H1 (cell line): ENCODE measurements at regions not wholly inside any gene's neighbourhood (a gene's known extent, or its start where the extent isn't known, plus 50 kb on each side); places are given as distances from the start of the nearest gene placed in this dataset.

Experiments
- CTCF ChIA-PET: fragments of 300-600 bp; sonication (Branson Sonifier 250); formaldehyde crosslinking; loops from one replicate; lab custom pipeline; 2021; ENCODE audit not compliant: partially characterized antibody; lab: Charles Lee
- POLR2A ChIA-PET: fragments of 300-600 bp; sonication (Branson Sonifier 250); formaldehyde crosslinking; loops from one replicate; lab custom pipeline; 2021; ENCODE audit warnings: inconsistent platforms; ENCODE audit not compliant: partially characterized antibody; lab: Charles Lee
- DNase-seq, 2 experiments: peaks; one replicate each; pipeline versions ENCODE4 v3.0.0 to v3.0.0-alpha.2; 2010 to 2022; ENCODE audit warnings: low spot score in 2 of 2, low read depth in 1 of 2, mixed read lengths in 1 of 2
- FAIRE-seq: peaks from 2 replicates; lab custom pipeline; 2011; peaks lifted over from hg19 to GRCh38; lab: Jason Lieb, UNC
- H2AFZ ChIP-seq: 2 replicates; pipeline ENCODE4 v1.8.1; 2012; ENCODE audit warnings: low read length, inconsistent platforms
- H2AK5ac ChIP-seq: 2 replicates; pipeline ENCODE4 v1.6.1; 2013; ENCODE audit warnings: low read depth, low read length
- H2BK120ac ChIP-seq: replicated peaks from 2 replicates; pipeline ENCODE3; 2013; ENCODE audit warnings: low read depth, low read length, inconsistent platforms
- H2BK12ac ChIP-seq: 2 replicates; pipeline ENCODE4 v1.6.1; 2013; ENCODE audit warnings: low read depth, low read length
- H2BK15ac ChIP-seq: 2 replicates; pipeline ENCODE4 v1.6.1; 2013; ENCODE audit warnings: low read length
- H2BK20ac ChIP-seq: 2 replicates; pipeline ENCODE4 v1.6.1; 2013; ENCODE audit warnings: low read length
- H2BK5ac ChIP-seq: 2 replicates; pipeline ENCODE4 v1.6.1; 2013; ENCODE audit warnings: low read depth, low read length
- H3K14ac ChIP-seq: 2 replicates; pipeline ENCODE4 v1.6.1; 2013; ENCODE audit warnings: inconsistent platforms; ENCODE audit not compliant: insufficient read length
- H3K18ac ChIP-seq: 2 replicates; pipeline ENCODE4 v1.6.1; 2013; ENCODE audit warnings: low read length; ENCODE audit errors: extremely low read depth
- H3K23ac ChIP-seq: 2 replicates; pipeline ENCODE4 v1.6.1; 2013; ENCODE audit warnings: inconsistent platforms; ENCODE audit not compliant: insufficient read length
- H3K23me2 ChIP-seq: 2 replicates; pipeline ENCODE4 v1.6.1; 2013; ENCODE audit warnings: low read depth, low read length
- H3K27ac ChIP-seq: 2 replicates; pipeline ENCODE4 v1.6.1; 2011; ENCODE audit warnings: low read depth, low read length, inconsistent platforms
- H3K27me3 ChIP-seq, 4 experiments: replicated peaks in 1 of 4; 1 replicate in 1 of 4; 2 replicates in 3 of 4; pipeline versions ENCODE4 v1.6.1 to v1.8.1; 2011 to 2013; ENCODE audit warnings: low read length in 3 of 4, mild to moderate bottlenecking in 3 of 4, inconsistent platforms in 2 of 4, mixed read lengths in 2 of 4, moderate library complexity in 1 of 4; ENCODE audit not compliant: control insufficient read depth in 3 of 4, insufficient read depth in 3 of 4; ENCODE audit errors: extremely low read depth in 1 of 4
- H3K36me3 ChIP-seq, 4 experiments: 2 replicates each; pipeline versions ENCODE4 v1.6.1 to v1.8.1; 2011 to 2013; ENCODE audit warnings: mild to moderate bottlenecking in 4 of 4, low read length in 3 of 4, moderate library complexity in 2 of 4, control low read depth in 1 of 4, inconsistent platforms in 1 of 4; ENCODE audit not compliant: insufficient read depth in 4 of 4, control insufficient read depth in 2 of 4
- H3K4ac ChIP-seq: replicated peaks from 2 replicates; pipeline ENCODE3; 2013; ENCODE audit warnings: low read length, low read depth, mixed read lengths, inconsistent platforms; ENCODE audit not compliant: insufficient read length
- H3K4me1 ChIP-seq, 4 experiments: replicated peaks in 1 of 4; 1 replicate in 1 of 4; 2 replicates in 3 of 4; pipeline versions ENCODE4 v1.6.1 to v1.8.1; 2011 to 2013; ENCODE audit warnings: low read length in 3 of 4, inconsistent platforms in 2 of 4, mixed read lengths in 1 of 4; ENCODE audit not compliant: insufficient read depth in 4 of 4, control insufficient read depth in 3 of 4
- H3K4me2 ChIP-seq, 2 experiments: 2 replicates each; pipeline versions ENCODE4 v1.6.1 to v1.8.1; 2011 to 2013; ENCODE audit warnings: low read depth in 2 of 2, low read length in 2 of 2, control low read depth in 1 of 2, inconsistent platforms in 1 of 2, mild to moderate bottlenecking in 1 of 2; ENCODE audit not compliant: insufficient read depth in 1 of 2
- H3K4me3 ChIP-seq, 4 experiments: fragments of 200-600, 300-600 bp in 1 of 4; sonication (generic), shearing (Covaris generic), sonication (Bioruptor Twin) in 1 of 4; 2 replicates each; pipeline versions ENCODE4 v1.5.1 to v1.8.1; 2011 to 2016; ENCODE audit warnings: low read length in 4 of 4, low read depth in 3 of 4, control low read depth in 2 of 4, inconsistent platforms in 2 of 4, mild to moderate bottlenecking in 2 of 4, mixed read lengths in 1 of 4, moderate library complexity in 1 of 4; ENCODE audit not compliant: insufficient read depth in 2 of 4; ENCODE audit errors: extremely low read depth in 1 of 4
- H3K56ac ChIP-seq: replicated peaks from 2 replicates; pipeline ENCODE3; 2013; ENCODE audit warnings: low read depth, mild to moderate bottlenecking, mixed read lengths, low read length, inconsistent platforms; ENCODE audit not compliant: insufficient read length
- H3K79me1 ChIP-seq: 2 replicates; pipeline ENCODE4 v1.6.1; 2013; ENCODE audit warnings: low read depth, low read length, control low read depth
- H3K79me2 ChIP-seq, 2 experiments: 2 replicates each; pipeline versions ENCODE4 v1.6.1 to v1.8.1; 2012 to 2013; ENCODE audit warnings: low read length in 2 of 2, mild to moderate bottlenecking in 2 of 2, inconsistent platforms in 1 of 2; ENCODE audit not compliant: insufficient read depth in 2 of 2, control insufficient read depth in 1 of 2
- H3K9ac ChIP-seq, 4 experiments: replicated peaks in 1 of 4; 1 replicate in 1 of 4; 2 replicates in 3 of 4; pipeline versions ENCODE4 v1.6.1 to v1.8.1; 2011 to 2013; ENCODE audit warnings: low read depth in 3 of 4, low read length in 3 of 4, control low read depth in 2 of 4, mild to moderate bottlenecking in 2 of 4, moderate library complexity in 2 of 4, inconsistent platforms in 1 of 4; ENCODE audit errors: extremely low read depth in 1 of 4
- H3K9me3 ChIP-seq, 2 experiments: 2 replicates each; pipeline versions ENCODE4 v1.6.1 to v1.8.1; 2012 to 2013; ENCODE audit warnings: mild to moderate bottlenecking in 2 of 2, moderate library complexity in 2 of 2, control low read depth in 1 of 2, inconsistent platforms in 1 of 2, low read depth in 1 of 2, low read length in 1 of 2, mixed read lengths in 1 of 2; ENCODE audit not compliant: insufficient read depth in 2 of 2
- H4K20me1 ChIP-seq, 2 experiments: replicated peaks in 1 of 2; 2 replicates each; pipeline versions ENCODE3 to v1.8.1; 2011 to 2013; ENCODE audit warnings: inconsistent platforms in 2 of 2, low read length in 2 of 2, mild to moderate bottlenecking in 1 of 2; ENCODE audit not compliant: insufficient read depth in 2 of 2, control insufficient read depth in 1 of 2
- H4K5ac ChIP-seq: 2 replicates; pipeline ENCODE4 v1.6.1; 2013; ENCODE audit warnings: low read length, low read depth, mixed read lengths, inconsistent platforms; ENCODE audit not compliant: insufficient read length
- H4K8ac ChIP-seq: 2 replicates; pipeline ENCODE4 v1.8.0; 2013; ENCODE audit warnings: mild to moderate bottlenecking, moderate library complexity, low read length, inconsistent platforms; ENCODE audit not compliant: insufficient read depth; ENCODE audit errors: extremely low read depth
- H4K91ac ChIP-seq: replicated peaks from 2 replicates; pipeline ENCODE3; 2013; ENCODE audit warnings: low read length, mixed read lengths, inconsistent platforms; ENCODE audit not compliant: insufficient read length
- EZH2 ChIP-seq: fragments of 200-600 bp; sonication (generic); IDR thresholded peaks from 2 replicates; pipeline ENCODE4 v1.7.1; 2012; ENCODE audit warnings: low read depth, mild to moderate bottlenecking, moderate library complexity, low read length, inconsistent platforms; ENCODE audit not compliant: severe bottlenecking
- NRF1 ChIP-seq: IDR thresholded peaks from 2 replicates; pipeline ENCODE4 v1.6.1; 2011; ENCODE audit warnings: mild to moderate bottlenecking, low read depth, low read length, improper control_type of control experiment
- RBBP5 ChIP-seq: IDR thresholded peaks from 2 replicates; pipeline ENCODE4 v1.7.1; 2012; ENCODE audit warnings: low read depth, mild to moderate bottlenecking, inconsistent platforms, low read length, moderate library complexity, borderline replicate concordance
- SAP30 ChIP-seq: fragments of 300-600 bp; sonication (generic); IDR thresholded peaks from 2 replicates; pipeline ENCODE4 v1.7.1; 2012; ENCODE audit warnings: low read length, moderate library complexity, mild to moderate bottlenecking, inconsistent platforms; ENCODE audit not compliant: insufficient read depth, insufficient replicate concordance
- SIN3A ChIP-seq, 2 experiments: IDR thresholded peaks in 1 of 2; conservative IDR thresholded peaks in 1 of 2; 2 replicates each; pipeline ENCODE4 v1.6.1; 2011 to 2012; ENCODE audit warnings: low read length in 2 of 2, improper control_type of control experiment in 1 of 2, low read depth in 1 of 2, mild to moderate bottlenecking in 1 of 2
- SP4 ChIP-seq: IDR thresholded peaks from 2 replicates; pipeline ENCODE4 v1.6.1; 2012; ENCODE audit warnings: low read length, inconsistent platforms
- SRF ChIP-seq: IDR thresholded peaks from 2 replicates; pipeline ENCODE4 v1.6.1; 2011; ENCODE audit warnings: mild to moderate bottlenecking, low read depth, low read length, moderate library complexity
- SUZ12 ChIP-seq: fragments of 200-600 bp; sonication (generic); IDR thresholded peaks from 2 replicates; pipeline ENCODE4 v1.6.1; 2012; ENCODE audit warnings: mild to moderate bottlenecking, inconsistent platforms, low read length, moderate library complexity, mixed read lengths
- WGBS, 2 experiments: shearing (Covaris generic) in 1 of 2; methylation state at CpG; one replicate each; pipeline versions ENCODE4 v1.1.6 to v1.1.7; 2013 to 2015; ENCODE audit warnings: low lambda C conversion rate in 2 of 2, mixed read lengths in 2 of 2, inconsistent platforms in 1 of 2, low coverage in 1 of 2, missing lambda C conversion rate in 1 of 2; ENCODE audit not compliant: insufficient replicate concordance in 2 of 2, insufficient coverage in 1 of 2, insufficient read length in 1 of 2; ENCODE audit errors: extremely low coverage in 1 of 2, missing lambda C conversion rate in 1 of 2; 5-methylcytosine and 5-hydroxymethylcytosine counted together
- TF ChIP-seq, protein P1 (sequence below): IDR thresholded peaks from 2 replicates; pipeline ENCODE4 v1.6.1; 2011; ENCODE audit warnings: low read depth, mild to moderate bottlenecking, low read length; ENCODE audit not compliant: insufficient read depth

DNA sequence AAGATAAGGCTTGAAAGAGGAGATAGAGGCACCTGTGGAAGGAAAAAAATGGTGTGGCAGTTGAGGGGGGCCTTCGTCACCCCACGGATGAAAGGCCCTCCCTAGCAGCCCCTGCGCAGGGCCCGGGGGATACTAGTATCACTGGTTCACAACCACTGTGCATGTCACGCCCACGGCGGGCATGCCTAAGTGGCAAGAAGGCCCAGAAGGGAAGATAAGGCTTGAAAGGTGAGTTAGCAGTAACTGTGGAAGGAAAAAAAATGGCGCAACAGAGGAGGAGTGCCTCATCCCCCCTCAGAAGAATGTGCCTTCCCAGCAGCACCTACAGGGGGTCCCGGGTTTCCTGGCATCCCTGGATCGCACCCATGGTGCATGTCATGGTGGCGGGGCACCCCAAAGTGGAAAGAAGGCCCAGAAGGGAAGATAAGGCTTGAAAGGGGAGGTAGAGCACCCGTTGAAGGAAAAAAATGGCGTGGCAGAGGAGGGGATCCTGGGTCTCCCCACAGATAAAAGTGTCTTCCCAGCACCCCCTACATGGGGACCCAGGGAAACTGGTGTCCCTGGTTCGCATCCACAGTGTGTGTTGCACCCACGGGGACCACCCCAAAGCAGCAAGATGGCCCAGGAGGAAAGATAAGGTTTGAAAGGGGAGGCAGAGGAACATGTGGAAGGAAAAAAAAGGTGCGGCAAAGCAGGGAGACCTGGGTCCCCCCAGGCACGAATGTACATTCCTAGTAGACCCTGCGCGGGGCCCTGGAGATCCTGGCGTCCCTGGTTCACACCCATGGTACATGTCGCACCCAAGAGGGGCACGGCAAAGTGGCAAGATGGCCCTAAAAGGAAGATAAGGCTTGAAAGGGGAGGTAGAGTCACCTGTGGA lies 279.2 kb downstream of the ALG10 start:
- Histone ChIP-seq H3K79me1 (no peaks in the 10 kb centered on the region), H2BK5ac (no peak overlapping the region), H3K14ac (no peak overlapping the region), H3K56ac (no peak overlapping the region), H2BK15ac (no peak overlapping the region), H2BK12ac (no peak overlapping the region), H2BK120ac (no peak overlapping the region), H2AK5ac (no peak overlapping the region), H3K18ac (no peak overlapping the region), H4K8ac (no peak overlapping the region), H2BK20ac (no peak overlapping the region), H4K5ac (no peak overlapping the region), H3K4me2 (no peak overlapping the region), H3K4me3 (no peak overlapping the region), H3K27ac (no peak overlapping the region), H2AFZ (no peak overlapping the region), H3K27me3 (no peaks in the 10 kb centered on the region), H3K4ac (no peak overlapping the region), H3K23ac (no peak overlapping the region), H3K4me1 (no peaks in the 10 kb centered on the region), H4K91ac (no peak overlapping the region), H3K9ac (no peak overlapping the region), H3K9me3 (peaks cover 81 to 100% of the 10 kb centered on the region in 2 experiments), H3K79me2 (no peaks in the 10 kb centered on the region), H3K36me3 (no peaks in the 10 kb centered on the region), H3K23me2 (no peaks in the 10 kb centered on the region), H4K20me1 (no peaks in the 10 kb centered on the region)
- TF ChIP-seq SRF = no peak
- TF ChIP-seq NRF1 = no peak
- TF ChIP-seq EZH2 = no peak
- no peak for TF ChIP-seq SAP30
- TF ChIP-seq, protein P1, sequence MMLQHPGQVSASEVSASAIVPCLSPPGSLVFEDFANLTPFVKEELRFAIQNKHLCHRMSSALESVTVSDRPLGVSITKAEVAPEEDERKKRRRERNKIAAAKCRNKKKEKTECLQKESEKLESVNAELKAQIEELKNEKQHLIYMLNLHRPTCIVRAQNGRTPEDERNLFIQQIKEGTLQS = no peak
- TF ChIP-seq SUZ12 = no peak
- TF ChIP-seq RBBP5 = no peak
- TF ChIP-seq SP4 = no peak
- TF ChIP-seq SIN3A (conservative IDR thresholded peaks at IDR 0.05 in 1 of 2, IDR thresholded peaks at IDR 0.05 in 1 of 2; ENCODE audit: low read depth in 1 of 2, low read length in 2 of 2) = no peak
- ChIA-PET POLR2A (no interaction called here), CTCF (no interaction called here)
- DNase-seq (no peak), FAIRE-seq (no peak)
- WGBS, 2 experiments = 90% methylated on average over 15 of the region's 22 CpGs; no CpG with 5 or more reads in 1 of the 2 experiments
